HCT116 (cell line): ENCODE measurements at regions not wholly inside any gene's neighbourhood (a gene's known extent, or its start where the extent isn't known, plus 50 kb on each side); places are given as distances from the start of the nearest gene placed in this dataset.

ENCODE experiments used
- ATAC-seq: fragments of 200-7000 bp; cut with Tn5 transposase; 2 replicates; pipeline ENCODE4 v1.9.1; 2020; ENCODE audit warnings: mild to moderate bottlenecking, moderate library complexity
- BruUV-seq: library from RNA; stranded (reverse); fragments of 400-500 nt; replicated peaks from 2 replicates; lab custom pipeline; 2021; lab: Mats Ljungman, UMichigan
- CTCF ChIA-PET: fragments of 300-600 bp; sonication (Branson Sonifier 250); formaldehyde crosslinking; loops from one replicate; lab custom pipeline; 2021; ENCODE audit warnings: antibody characterized with exemption; lab: Charles Lee
- POLR2A ChIA-PET: fragments of 300-600, 350-600 bp; sonication (Branson Sonifier 250); formaldehyde crosslinking; loops from one replicate; lab custom pipeline; 2021; ENCODE audit warnings: antibody characterized with exemption; lab: Charles Lee
- RAD21 ChIA-PET, 2 experiments: fragments of 300-600 bp; sonication (Branson Sonifier 250); formaldehyde crosslinking; loops; one replicate each; lab custom pipeline; 2023; ENCODE audit warnings: low total read pairs in 2 of 2; ENCODE audit not compliant: uncharacterized antibody in 2 of 2, unreplicated experiment in 2 of 2, low non-redundant PET in 1 of 2; lab: Charles Lee
- DNase-seq: peaks from one replicate; pipeline ENCODE4 v3.0.0-alpha.2; 2010; ENCODE audit warnings: low read depth, low spot score
- H2AFZ ChIP-seq: fragments of 200-600 bp; shearing (Covaris generic), sonication (generic); 2 replicates; pipeline ENCODE4 v1.6.1; 2017; ENCODE audit warnings: low read depth, mixed run types, mixed read lengths, antibody characterized with exemption, low read length; ENCODE audit not compliant: poor library complexity, severe bottlenecking
- H3K27ac ChIP-seq: 2 replicates; pipeline ENCODE4 v1.5.1; 2012; ENCODE audit warnings: low read depth, low read length
- H3K27me3 ChIP-seq: fragments of 200-600 bp; sonication (generic); 2 replicates; pipeline ENCODE4 v1.6.1; 2016; ENCODE audit warnings: mixed run types, low read length, mixed read lengths; ENCODE audit not compliant: insufficient read depth
- H3K36me3 ChIP-seq, 2 experiments: fragments of 200-500 bp in 1 of 2; fragments of 200-600 bp in 1 of 2; sonication (Bioruptor generic) in 1 of 2; sonication (generic) in 1 of 2; 2 replicates each; pipeline versions ENCODE4 v1.5.1 to v1.6.1; 2014 to 2016; ENCODE audit warnings: low read length in 2 of 2, inconsistent platforms in 1 of 2, mixed read lengths in 1 of 2, mixed run types in 1 of 2; ENCODE audit not compliant: insufficient read depth in 2 of 2, control insufficient read depth in 1 of 2
- H3K4me1 ChIP-seq, 2 experiments: fragments of 200-600 bp in 1 of 2; sonication (generic) in 1 of 2; 2 replicates each; pipeline versions ENCODE4 v1.5.1 to v1.6.1; 2012 to 2017; ENCODE audit warnings: low read length in 2 of 2, inconsistent platforms in 1 of 2, mild to moderate bottlenecking in 1 of 2, mixed read lengths in 1 of 2, mixed run types in 1 of 2, moderate library complexity in 1 of 2; ENCODE audit not compliant: insufficient read depth in 2 of 2, control insufficient read depth in 1 of 2
- H3K4me2 ChIP-seq: fragments of 200-600 bp; sonication (generic); 2 replicates; pipeline ENCODE4 v1.6.1; 2017; ENCODE audit warnings: mixed run types, low read length, mixed read lengths
- H3K4me3 ChIP-seq, 2 experiments: fragments of 200-600 bp in 1 of 2; sonication (generic) in 1 of 2; replicated peaks in 1 of 2; 2 replicates each; pipeline ENCODE4 v1.5.1; 2011 to 2016; ENCODE audit warnings: low read length in 2 of 2, control low read depth in 1 of 2, low read depth in 1 of 2, mild to moderate bottlenecking in 1 of 2, mixed read lengths in 1 of 2, mixed run types in 1 of 2
- H3K79me2 ChIP-seq: fragments of 200-600 bp; sonication (generic); 2 replicates; pipeline ENCODE4 v1.6.1; 2017; ENCODE audit warnings: mild to moderate bottlenecking, mixed run types, low read length, moderate library complexity, mixed read lengths; ENCODE audit not compliant: insufficient read depth
- H3K9ac ChIP-seq: fragments of 200-600 bp; sonication (generic); 2 replicates; pipeline ENCODE4 v1.6.1; 2016; ENCODE audit warnings: low read length, mixed read lengths
- H3K9me2 ChIP-seq: fragments of 200-600 bp; sonication (generic), shearing (Covaris generic); 2 replicates; pipeline ENCODE4 v1.6.1; 2017; ENCODE audit warnings: mixed run types, mild to moderate bottlenecking, moderate library complexity; ENCODE audit not compliant: insufficient read depth
- H3K9me3 ChIP-seq, 2 experiments: fragments of 200-500 bp in 1 of 2; fragments of 200-600 bp in 1 of 2; sonication (Bioruptor generic) in 1 of 2; sonication (generic) in 1 of 2; 2 replicates each; pipeline ENCODE4 v1.6.1; 2014 to 2017; ENCODE audit warnings: low read length in 2 of 2, mixed read lengths in 2 of 2, inconsistent platforms in 1 of 2, low read depth in 1 of 2, mild to moderate bottlenecking in 1 of 2, mixed run types in 1 of 2, moderate library complexity in 1 of 2; ENCODE audit not compliant: control insufficient read depth in 1 of 2, insufficient read depth in 1 of 2
- H4K20me1 ChIP-seq: fragments of 200-600 bp; sonication (generic), shearing (Covaris generic); 2 replicates; pipeline ENCODE4 v1.6.1; 2017; ENCODE audit warnings: mixed run types, mild to moderate bottlenecking, moderate library complexity; ENCODE audit not compliant: insufficient read depth
- ATF3 ChIP-seq: IDR thresholded peaks from 2 replicates; pipeline ENCODE4 v1.6.1; 2012
- CEBPB ChIP-seq: IDR thresholded peaks from 2 replicates; pipeline ENCODE4 v1.6.1; 2012; ENCODE audit warnings: low read depth
- EGR1 ChIP-seq: IDR thresholded peaks from 2 replicates; pipeline ENCODE4 v1.6.1; 2012; ENCODE audit warnings: low read depth
- ELF1 ChIP-seq: IDR thresholded peaks from 2 replicates; pipeline ENCODE4 v1.6.1; 2012; ENCODE audit warnings: low read depth, borderline replicate concordance
- EZH2phosphoT487 ChIP-seq: fragments of 200-600 bp; IDR thresholded peaks from 2 replicates; pipeline ENCODE4 v1.6.1; 2018; ENCODE audit warnings: antibody characterized with exemption, borderline replicate concordance
- FOSL1 ChIP-seq: IDR thresholded peaks from 2 replicates; pipeline ENCODE4 v1.6.1; 2012; ENCODE audit warnings: low read depth
- JUND ChIP-seq: IDR thresholded peaks from 2 replicates; pipeline ENCODE4 v1.6.1; 2012
- POLR2A ChIP-seq: IDR thresholded peaks from 2 replicates; pipeline ENCODE4 v1.7.0; 2011; ENCODE audit warnings: borderline replicate concordance; ENCODE audit not compliant: insufficient read depth, insufficient read length; ENCODE audit errors: extremely low read depth
- POLR2AphosphoS5 ChIP-seq: IDR thresholded peaks from 2 replicates; pipeline ENCODE4 v1.6.1; 2011; ENCODE audit warnings: mild to moderate bottlenecking, low read depth, low read length, moderate library complexity
- RAD21 ChIP-seq: IDR thresholded peaks from 2 replicates; pipeline ENCODE4 v1.6.1; 2012; ENCODE audit warnings: low read depth, mild to moderate bottlenecking
- REST ChIP-seq: IDR thresholded peaks from 2 replicates; pipeline ENCODE4 v1.6.1; 2012; ENCODE audit warnings: low read depth
- SIN3A ChIP-seq: IDR thresholded peaks from 2 replicates; pipeline ENCODE4 v1.6.1; 2012; ENCODE audit warnings: low read depth
- SP1 ChIP-seq: IDR thresholded peaks from 2 replicates; pipeline ENCODE4 v1.6.1; 2012; ENCODE audit warnings: low read depth
- SRF ChIP-seq: IDR thresholded peaks from 2 replicates; pipeline ENCODE4 v1.6.1; 2012; ENCODE audit warnings: low read depth
- TCF7L2 ChIP-seq: IDR thresholded peaks from 2 replicates; pipeline ENCODE4 v1.7.0; 2011; ENCODE audit warnings: borderline replicate concordance, inconsistent platforms; ENCODE audit not compliant: insufficient read depth, insufficient read length; ENCODE audit errors: extremely low read depth
- ZNF274 ChIP-seq: fragments of 200-500 bp; sonication (Bioruptor generic); IDR thresholded peaks from 2 replicates; pipeline ENCODE4 v1.6.1; 2014; ENCODE audit warnings: mild to moderate bottlenecking, low read depth, low read length, inconsistent platforms
- intact Hi-C: fragments of 100-400 bp; cut with micrococcal nuclease; formaldehyde crosslinking; loops from 2 replicates; pipeline ENCODE4 v1.10.0; 2022

GRCh38 chr6:104477569-104477968 lies 382.1 kb downstream of the HACE1 start:
- POLR2A ChIA-PET = no interaction called here
- ATAC-seq = no peak
- no peaks in the 10 kb centered on the region for H3K36me3 ChIP-seq
- no peak overlapping the region for H3K9ac ChIP-seq
- H2AFZ ChIP-seq = no peak overlapping the region
- H3K27me3 ChIP-seq = no peaks in the 10 kb centered on the region
- no peaks in the 10 kb centered on the region for H3K4me1 ChIP-seq
- no peaks in the 10 kb centered on the region for H4K20me1 ChIP-seq
- RAD21 ChIA-PET = no interaction called here
- no TSS peak for BruUV-seq
- H3K9me3 ChIP-seq = no peaks in the 10 kb centered on the region
- TF ChIP-seq JUND = no peak
- no peak for TF ChIP-seq POLR2A
- TF ChIP-seq CEBPB = no peak
- TF ChIP-seq EZH2phosphoT487 = no peak
- no peak for TF ChIP-seq POLR2AphosphoS5
- TF ChIP-seq ATF3 = no peak
- no peak for TF ChIP-seq RAD21
- no peak for TF ChIP-seq ZNF274
- TF ChIP-seq ELF1 = no peak
- no peak for TF ChIP-seq EGR1
- no peak for TF ChIP-seq REST
- no peak for TF ChIP-seq FOSL1
- TF ChIP-seq TCF7L2 = no peak
- TF ChIP-seq SP1 = no peak
- TF ChIP-seq SRF = no peak
- TF ChIP-seq SIN3A = no peak
- no peak overlapping the region for H3K4me2 ChIP-seq
- H3K27ac ChIP-seq = no peak overlapping the region
- CTCF ChIA-PET = no interaction called here
- no peaks in the 10 kb centered on the region for H3K79me2 ChIP-seq
- intact Hi-C loops = no loop called here
- no peaks in the 10 kb centered on the region for H3K9me2 ChIP-seq
- DNase-seq = no peak
- no peak overlapping the region for H3K4me3 ChIP-seq
